HG02610 (cell line): ENCODE measurements at regions not wholly inside any gene's neighbourhood (a gene's known extent, or its start where the extent isn't known, plus 50 kb on each side); places are given as distances from the start of the nearest gene placed in this dataset.

Experiments
- ATAC-seq: cut with Tn5 transposase; IDR thresholded peaks from one replicate; pipeline ENCODE4 v1.9.1; 2021; ENCODE audit warnings: mild to moderate bottlenecking, moderate library complexity; ENCODE audit not compliant: unreplicated experiment

GRCh38 chr3:22106213-22106896 lies 355.3 kb upstream of the ZNF385D start:
- ATAC-seq: no peak

- no peak for ATAC-seq
Measured at GRCh38 chr3:22111226-22111625, 360.2 kb upstream of the ZNF385D start.

GRCh38 chr3:22113453-22113852 lies 362.4 kb upstream of the ZNF385D start:
- no peak for ATAC-seq

GRCh38 chr3:22115581-22115980 lies 364.6 kb upstream of the ZNF385D start:
- no peak for ATAC-seq

GRCh38 chr3:22117091-22117490 lies 366.1 kb upstream of the ZNF385D start:
- ATAC-seq: no peak

- no peak for ATAC-seq
Measured at GRCh38 chr3:22117751-22118346, 366.8 kb upstream of the ZNF385D start.

- no peak for ATAC-seq
Measured at GRCh38 chr3:22118542-22118941, 367.5 kb upstream of the ZNF385D start.

- peak; percentile 36 for ATAC-seq
Measured at GRCh38 chr3:22121068-22121701, 370.2 kb upstream of the ZNF385D start.

- peak; percentile 91 for ATAC-seq
Measured at GRCh38 chr3:22122567-22122966, 371.6 kb upstream of the ZNF385D start.

GRCh38 chr3:22129101-22129500 lies 378.1 kb upstream of the ZNF385D start:
- no peak for ATAC-seq

- no peak for ATAC-seq
Measured at GRCh38 chr3:22141769-22142168, 390.8 kb upstream of the ZNF385D start.

- no peak for ATAC-seq
Measured at GRCh38 chr3:22147161-22147560, 396.2 kb upstream of the ZNF385D start.

GRCh38 chr3:22156868-22157267 lies 405.9 kb upstream of the ZNF385D start:
- no peak for ATAC-seq

GRCh38 chr3:22157848-22158247 lies 406.8 kb upstream of the ZNF385D start:
- no peak for ATAC-seq

GRCh38 chr3:22159004-22159695 lies 408.1 kb upstream of the ZNF385D start:
- ATAC-seq: no peak

GRCh38 chr3:22161315-22161714 lies 410.3 kb upstream of the ZNF385D start:
- ATAC-seq: no peak

- no peak for ATAC-seq
Measured at GRCh38 chr3:22170370-22170769, 419.4 kb upstream of the ZNF385D start.

- ATAC-seq: no peak
Measured at GRCh38 chr3:22172964-22173363, 422.0 kb upstream of the ZNF385D start.

- ATAC-seq: no peak
Measured at GRCh38 chr3:22175947-22176346, 424.9 kb upstream of the ZNF385D start.

GRCh38 chr3:22176911-22177310 lies 425.9 kb upstream of the ZNF385D start:
- ATAC-seq: no peak

GRCh38 chr3:22189616-22190015 lies 438.6 kb upstream of the ZNF385D start:
- ATAC-seq: no peak

- no peak for ATAC-seq
Measured at GRCh38 chr3:22199095-22199494, 448.1 kb upstream of the ZNF385D start.
